GM18907 (cell line): ENCODE measurements at regions not wholly inside any gene's neighbourhood (a gene's known extent, or its start where the extent isn't known, plus 50 kb on each side); places are given as distances from the start of the nearest gene placed in this dataset.
A peak's percentile ranks its signal among the peaks of the same experiment; 100 is the strongest.
"Not testable (repeated sequence)": the region's sequence is repeated elsewhere in the genome, so short reads cannot be mapped to it uniquely, and the experiment has no call there.

ENCODE experiments used
- ATAC-seq: cut with Tn5 transposase; IDR thresholded peaks from one replicate; pipeline ENCODE4 v1.9.1; 2021; ENCODE audit warnings: mild to moderate bottlenecking, moderate library complexity; ENCODE audit not compliant: unreplicated experiment

DNA sequence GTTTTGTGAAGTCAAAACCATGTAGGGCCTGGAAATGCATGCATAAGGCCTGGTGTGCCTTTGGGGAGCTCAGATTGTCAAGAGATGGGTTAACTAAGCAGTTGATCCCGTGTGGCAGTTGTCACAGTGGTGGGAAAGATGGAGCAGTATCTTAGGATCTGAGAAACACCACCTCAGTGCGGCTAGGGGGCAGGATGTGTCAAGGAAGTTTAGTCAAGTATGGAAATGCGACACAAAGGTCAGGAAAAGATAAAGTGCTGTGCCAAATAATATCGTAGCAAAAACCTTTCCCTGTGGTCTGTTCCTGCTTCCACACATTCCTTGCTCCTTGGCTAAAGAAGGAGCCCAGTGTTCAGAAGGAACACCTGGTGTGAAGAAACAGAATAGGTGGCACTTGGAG lies 396.4 kb downstream of the EDEM1 start:
- no peak for ATAC-seq

GRCh38 chr3:5585085-5585484 lies 397.6 kb downstream of the EDEM1 start:
- ATAC-seq = no peak

DNA sequence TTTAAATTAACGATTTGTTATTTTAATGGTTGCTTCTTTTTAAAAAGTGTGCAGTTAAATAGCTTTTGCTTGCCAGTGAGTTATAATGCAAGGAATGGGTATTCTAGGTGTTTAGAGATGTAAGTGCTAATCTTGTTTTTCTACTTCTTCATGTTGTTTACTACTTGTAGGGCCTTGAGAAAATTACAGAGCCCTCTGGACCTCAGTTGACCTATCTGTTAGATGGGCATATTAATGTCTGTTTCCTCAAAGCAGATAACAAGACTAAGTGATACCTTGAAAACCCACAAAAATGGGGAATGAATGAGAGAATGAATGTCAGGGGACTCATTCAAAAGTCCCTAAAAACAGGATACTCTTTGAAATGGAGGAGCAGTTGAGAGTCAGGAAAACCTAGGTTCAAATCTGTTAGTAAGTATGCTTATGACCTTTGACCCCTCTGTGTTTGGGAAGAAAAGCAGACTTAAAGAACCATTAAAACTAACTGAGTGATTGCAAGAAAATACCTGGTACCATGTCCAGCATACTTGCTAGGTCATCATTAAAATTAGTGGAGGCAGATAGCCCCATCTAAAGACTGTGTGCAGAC lies 419.5 kb downstream of the EDEM1 start:
- ATAC-seq = peak; percentile 22

DNA sequence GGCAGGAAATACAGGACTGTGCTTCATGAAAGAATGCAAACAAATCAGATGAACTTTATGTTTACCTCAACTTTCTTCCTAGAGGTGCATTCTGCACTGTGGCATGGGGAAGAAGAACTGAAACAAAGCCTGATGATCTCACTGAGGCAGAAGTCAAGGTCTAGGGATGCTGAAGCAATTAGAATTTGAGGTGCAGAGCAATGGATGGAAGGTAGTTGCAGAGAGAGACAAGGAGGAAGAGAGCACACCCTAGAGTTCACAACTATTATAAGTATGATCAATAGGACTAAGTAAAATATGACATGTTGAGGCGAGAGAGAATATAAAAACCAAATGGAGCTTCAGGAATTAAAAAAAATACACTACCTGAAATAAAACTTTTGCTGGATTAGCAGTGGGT lies 420.1 kb downstream of the EDEM1 start:
- ATAC-seq = peak; percentile 56

DNA sequence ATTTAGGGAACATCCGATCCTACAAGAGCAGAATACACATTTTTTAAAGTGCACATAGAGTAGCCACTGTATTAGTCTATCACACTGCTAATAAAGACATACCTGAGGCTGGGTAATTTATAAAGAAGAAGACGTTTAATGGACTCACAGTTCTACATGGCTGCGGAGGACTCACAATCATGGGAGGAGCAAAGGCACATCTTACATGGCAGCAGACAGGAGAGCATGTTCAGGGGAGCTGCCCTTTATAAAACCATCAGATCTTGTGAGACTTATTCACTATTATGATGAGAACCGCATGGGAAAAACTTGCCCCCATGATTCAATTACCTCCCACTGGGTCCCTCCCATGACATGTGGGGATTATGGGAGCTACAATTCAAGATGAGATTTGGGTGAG lies 421.5 kb downstream of the EDEM1 start:
- not testable (repeated sequence) for ATAC-seq

DNA sequence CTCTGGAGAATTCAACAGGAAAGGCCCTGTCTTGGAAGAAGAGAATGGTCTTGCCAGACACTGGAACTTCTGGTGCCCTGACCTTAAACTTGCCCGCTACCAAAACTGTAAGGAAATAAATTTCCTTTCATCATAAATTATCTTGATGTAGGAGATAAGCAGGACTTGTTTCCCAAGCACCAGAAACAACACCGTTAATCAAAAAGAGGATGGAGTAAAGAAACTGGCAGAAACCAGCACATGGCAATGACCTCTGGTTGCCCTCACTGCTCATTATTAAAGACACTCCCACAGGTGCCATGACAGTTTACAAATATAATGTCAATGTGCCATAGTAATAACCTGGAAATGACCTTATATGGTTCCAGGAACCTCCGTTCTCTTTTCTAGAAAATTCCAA lies 426.1 kb downstream of the EDEM1 start:
- no peak for ATAC-seq

- no peak for ATAC-seq
These were observed 429.4 kb downstream of the EDEM1 start for GRCh38 chr3:5616873-5617272.

DNA sequence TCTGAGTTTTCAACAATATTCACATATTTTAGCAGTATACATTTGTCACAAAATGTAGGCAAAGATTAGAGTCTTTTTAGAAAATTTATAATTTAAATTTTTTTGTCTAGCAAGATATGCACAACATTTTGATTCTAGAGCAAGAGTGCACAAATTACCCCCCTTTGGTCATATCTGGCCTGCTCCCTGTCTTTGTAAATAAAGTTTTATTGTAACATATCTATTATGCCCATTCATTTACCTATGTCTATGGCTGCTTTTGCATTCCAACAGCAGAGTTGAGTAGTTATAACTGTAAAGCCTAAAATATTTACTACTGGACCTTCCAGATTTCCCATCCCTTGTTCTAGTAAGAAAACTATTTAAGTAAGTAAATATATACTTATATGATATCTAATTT lies 430.7 kb downstream of the EDEM1 start:
- ATAC-seq = no peak

- no peak for ATAC-seq
These were observed 442.9 kb downstream of the EDEM1 start for GRCh38 chr3:5630406-5630805.

DNA sequence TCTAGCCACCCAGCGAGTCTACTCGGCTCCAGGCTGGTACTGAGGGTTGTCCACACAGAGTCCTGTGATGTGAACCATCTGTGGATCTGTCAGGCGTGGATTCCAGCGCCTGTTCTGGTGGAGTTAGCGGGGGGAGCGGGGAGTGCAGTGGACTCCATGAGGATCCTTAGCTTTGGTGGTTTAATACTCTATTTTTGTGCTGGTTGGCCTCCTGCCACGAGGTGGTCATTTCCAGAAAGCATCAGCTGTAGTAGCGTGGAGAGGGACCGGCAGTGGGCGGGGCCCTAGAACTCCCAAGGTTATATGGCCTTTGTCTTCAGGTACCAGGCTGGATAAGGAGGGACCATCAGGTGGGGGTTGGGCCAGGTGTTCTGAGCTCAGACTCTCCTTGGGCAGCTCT lies 446.5 kb downstream of the EDEM1 start:
- ATAC-seq = no peak

- no peak for ATAC-seq
These were observed 446.9 kb downstream of the EDEM1 start for GRCh38 chr3:5634411-5634810.

GRCh38 chr3:5635746-5636145 lies 448.2 kb downstream of the EDEM1 start:
- ATAC-seq = no peak

- ATAC-seq = no peak
These were observed 451.0 kb downstream of the EDEM1 start for GRCh38 chr3:5638550-5638949.

GRCh38 chr3:5644773-5645670 lies 457.5 kb downstream of the EDEM1 start:
- ATAC-seq = no peak

DNA sequence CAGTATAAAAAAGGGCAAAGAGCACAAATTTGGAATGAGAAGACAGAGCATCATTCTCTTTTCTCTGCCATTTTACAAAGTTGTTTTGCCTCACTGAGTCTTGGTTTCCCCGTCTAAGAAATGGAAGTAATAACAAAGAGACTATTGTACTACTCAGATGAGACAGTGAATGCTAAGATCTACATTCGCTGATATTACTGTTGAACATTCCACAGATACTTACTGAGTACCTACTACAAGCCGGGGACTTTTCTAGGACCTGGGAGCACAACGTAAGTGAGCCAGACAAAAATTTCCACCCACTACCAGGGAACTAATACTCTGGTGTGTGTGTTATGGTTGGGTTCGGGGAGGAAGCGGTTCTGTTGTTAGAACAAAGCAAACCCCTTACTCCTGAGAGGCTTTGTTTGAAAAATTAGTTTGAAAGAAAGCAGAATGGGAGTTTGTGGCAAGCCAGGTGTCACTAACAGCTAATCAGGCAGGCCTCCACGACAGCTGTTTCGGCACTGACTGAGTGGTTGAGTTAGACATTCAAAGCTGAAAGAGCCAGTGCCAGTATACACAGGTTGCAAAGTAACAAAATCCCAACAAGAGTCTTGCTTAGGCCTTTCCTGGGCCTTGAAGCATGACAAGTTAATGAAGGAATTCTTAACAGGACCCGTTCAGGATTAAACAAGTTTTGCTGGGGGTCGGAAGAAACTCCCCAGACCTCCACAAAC lies 458.3 kb downstream of the EDEM1 start:
- no peak for ATAC-seq

DNA sequence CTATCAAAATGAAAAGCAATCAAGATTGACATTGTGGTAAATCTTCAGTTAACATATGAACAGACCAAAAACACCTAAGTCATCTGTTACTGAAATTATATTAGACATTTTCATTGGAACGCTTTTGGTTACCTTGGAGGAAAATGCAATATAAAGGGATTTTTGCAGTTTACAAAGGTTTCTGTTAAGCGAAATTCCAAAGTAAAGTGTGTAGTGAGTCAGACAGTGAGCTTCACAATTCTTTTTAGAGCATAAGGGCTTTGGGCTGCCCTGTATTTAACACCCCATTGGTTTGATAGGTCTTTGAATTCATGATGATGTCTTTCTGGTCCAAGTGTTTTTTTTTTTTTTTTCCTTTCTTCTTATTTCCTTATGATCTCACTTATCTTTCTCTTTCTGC lies 462.8 kb downstream of the EDEM1 start:
- ATAC-seq = no peak

- ATAC-seq = no peak
These were observed 463.8 kb downstream of the EDEM1 start for GRCh38 chr3:5651351-5651750.

DNA sequence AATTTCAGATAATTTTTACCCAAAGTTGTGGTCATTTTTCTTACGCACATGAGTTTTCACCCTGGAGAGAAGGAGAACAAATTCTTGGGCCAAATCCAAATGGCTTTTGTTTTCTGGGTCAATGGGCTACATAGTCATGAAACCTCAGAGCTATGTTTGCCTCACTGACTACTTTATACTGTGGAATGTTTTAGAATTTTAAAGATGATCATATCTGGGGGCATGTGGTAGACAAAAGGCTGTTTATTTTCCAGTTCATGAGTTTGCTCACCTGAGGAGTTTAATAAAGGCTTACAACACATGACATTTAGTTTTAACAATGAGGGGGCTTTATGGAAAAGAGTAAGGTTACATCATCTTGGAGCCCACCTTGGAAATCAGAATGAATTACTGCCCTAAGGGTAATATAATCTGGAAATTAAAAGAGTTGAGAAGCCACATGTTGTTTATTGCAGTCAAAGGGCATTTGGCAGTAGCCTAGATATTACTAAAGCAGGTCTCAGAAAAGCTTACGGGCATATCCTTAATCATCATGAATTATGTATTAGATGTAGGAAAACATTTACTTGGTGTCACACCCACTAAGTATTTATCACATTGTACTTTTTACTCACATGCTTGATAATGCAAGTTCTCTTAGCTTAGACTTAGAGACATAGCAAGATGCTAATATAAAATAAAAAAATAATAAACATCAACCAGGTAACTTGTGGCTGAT lies 466.1 kb downstream of the EDEM1 start:
- no peak for ATAC-seq

DNA sequence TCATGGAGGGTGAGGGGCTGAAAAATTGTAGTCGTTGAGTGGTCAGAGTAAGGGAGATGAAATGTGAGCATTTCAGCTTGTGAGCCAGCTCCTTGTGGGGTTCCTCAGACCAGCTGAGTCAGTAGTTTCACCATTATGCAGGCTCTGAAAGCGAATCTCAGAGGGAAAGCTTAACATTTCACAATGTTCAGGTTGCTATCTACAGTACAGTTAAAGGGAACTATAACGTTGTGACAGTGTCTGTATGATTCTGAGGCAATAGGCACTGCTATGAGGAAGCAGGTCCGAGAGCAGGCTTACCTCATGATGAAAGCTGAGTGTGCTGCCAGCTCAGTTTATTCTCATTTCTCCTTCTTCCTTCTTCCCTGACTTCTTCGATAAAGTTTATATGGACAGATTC lies 469.6 kb downstream of the EDEM1 start:
- no peak for ATAC-seq

DNA sequence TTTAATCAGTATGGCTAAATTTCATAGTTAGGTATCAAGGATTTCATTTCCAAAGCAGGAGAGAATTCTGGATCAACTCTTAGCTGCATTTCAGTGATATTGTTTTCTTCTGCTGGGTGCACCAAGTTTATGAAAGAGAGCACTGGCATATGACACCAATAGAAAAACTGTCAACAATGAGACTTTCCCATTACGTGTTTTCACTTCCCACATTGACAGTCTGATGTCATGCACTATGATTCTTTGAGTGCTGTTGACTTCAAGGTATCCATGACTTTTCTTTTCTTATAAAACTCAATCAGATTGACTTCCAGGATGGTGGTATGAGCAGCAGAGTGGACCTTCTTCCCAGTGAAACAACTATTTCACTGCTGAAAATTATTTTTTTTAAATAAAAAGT lies 476.1 kb downstream of the EDEM1 start:
- no peak for ATAC-seq

DNA sequence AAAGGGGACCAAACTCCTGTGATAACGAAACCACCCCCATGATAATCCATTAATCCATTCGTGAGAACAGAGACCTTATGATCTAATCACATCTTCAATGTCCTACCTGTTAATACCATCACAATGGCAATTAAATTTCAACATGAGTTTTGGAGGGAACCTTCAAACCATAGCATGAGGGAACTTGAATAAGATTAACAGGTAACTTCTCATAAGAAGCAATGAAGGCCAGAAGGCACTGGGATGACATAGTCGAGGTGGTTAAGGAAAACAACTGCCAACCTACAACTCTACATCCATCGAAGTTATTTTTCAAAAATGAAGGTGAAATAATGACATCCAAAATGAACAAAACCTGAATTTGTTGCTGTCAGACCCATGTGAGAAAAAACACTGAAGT lies 478.9 kb downstream of the EDEM1 start:
- ATAC-seq = no peak
